ENCODE measurements at regions not wholly inside any gene's neighbourhood (a gene's known extent, or its start where the extent isn't known, plus 50 kb on each side); places are given as distances from the start of the nearest gene placed in this dataset.

DNA sequence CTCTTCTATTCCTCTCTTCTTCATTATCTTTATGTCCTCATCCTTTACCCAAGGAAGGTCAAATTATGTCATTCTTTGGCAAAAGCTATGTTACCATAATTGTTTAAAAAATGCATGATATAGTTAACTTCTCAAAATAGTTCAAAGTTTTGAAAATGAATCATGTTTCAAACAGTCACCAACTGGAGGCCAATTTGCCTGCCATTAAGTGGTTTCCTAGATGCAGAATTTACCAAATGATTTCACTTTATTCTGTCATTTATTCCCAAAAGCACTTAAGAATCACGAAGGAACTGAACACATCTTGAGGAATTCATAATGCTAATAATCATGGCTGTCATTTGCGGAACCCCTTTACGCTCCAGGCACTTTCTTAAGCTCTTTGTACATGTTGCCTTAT lies 190.9 kb upstream of the CDH11 start:
- TF ChIP-seq CTCF (conservative IDR thresholded peaks at IDR 0.05 in 1 of 2, IDR thresholded peaks at IDR 0.05 in 1 of 2; ENCODE audit: low read depth in 1 of 2, low read length in 2 of 2) (no peak), EZH2 (IDR thresholded peaks at IDR 0.05; ENCODE audit: low read length, missing control alignments) (no peak)
